Medulla oblongata (tissue), 1 donor: ENCODE measurements at regions not wholly inside any gene's neighbourhood (a gene's known extent, or its start where the extent isn't known, plus 50 kb on each side); places are given as distances from the start of the nearest gene placed in this dataset.

Experiments used
- DNase-seq: peaks from one replicate; pipeline ENCODE4 v3.0.0-alpha.2; 2015; ENCODE audit errors: extremely low spot score

DNA sequence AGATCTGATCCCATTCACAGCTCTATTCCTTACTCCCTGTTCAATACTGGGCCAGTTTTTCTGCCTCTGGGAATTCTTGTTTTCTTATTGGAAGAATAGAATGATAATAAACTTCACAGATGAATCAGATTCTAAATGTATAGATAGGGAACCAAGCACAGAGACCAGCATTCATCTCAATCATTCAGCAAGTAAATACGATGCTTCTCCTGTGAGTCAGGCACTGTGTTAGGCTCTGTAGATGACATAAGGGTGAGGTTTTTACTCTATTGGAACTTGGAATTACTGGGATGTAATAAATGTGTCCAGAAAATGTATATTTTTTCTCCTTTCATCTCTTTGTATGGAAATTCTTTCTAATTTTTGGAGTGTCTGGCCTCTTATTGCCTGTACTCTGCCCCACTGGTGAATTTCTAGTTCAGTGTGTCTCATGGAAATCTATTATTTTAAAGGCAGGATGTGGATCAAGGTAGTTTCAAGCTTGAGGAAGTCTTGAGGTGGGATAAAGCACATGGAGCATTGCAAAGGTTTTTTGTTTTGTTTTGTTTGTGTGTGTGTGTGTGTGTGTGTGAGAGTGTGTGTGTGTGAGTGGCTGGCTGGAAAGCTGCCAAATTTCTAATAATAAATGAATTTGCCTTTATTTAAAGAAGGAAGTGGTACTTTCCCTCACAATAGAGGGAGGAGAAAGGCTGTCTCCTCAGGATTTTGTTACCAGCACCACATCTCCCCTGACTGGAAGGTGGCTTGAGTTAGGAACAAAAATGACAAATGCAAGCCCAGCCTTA is 117.9 kb upstream of the HS3ST1 start:
- no peak for DNase-seq

DNA sequence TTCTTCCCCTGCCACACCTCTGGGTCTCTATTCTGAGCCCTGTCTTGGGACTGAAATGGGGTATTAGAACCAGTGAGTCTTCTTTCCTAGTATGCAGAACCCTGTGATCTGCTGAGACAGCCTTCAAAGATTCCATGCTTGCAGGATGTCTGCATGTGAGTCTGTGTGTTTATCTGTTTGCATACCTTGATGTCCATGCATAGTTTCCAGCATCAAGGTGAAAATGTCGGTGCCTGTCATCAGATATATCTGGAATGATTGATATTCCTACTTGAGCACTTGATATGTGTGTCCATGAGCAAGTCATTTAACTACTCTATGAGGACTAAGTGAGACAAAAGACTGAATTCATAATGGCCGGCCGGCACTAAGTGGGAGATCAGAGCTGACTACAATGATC is 117.0 kb upstream of the HS3ST1 start:
- no peak for DNase-seq

DNA sequence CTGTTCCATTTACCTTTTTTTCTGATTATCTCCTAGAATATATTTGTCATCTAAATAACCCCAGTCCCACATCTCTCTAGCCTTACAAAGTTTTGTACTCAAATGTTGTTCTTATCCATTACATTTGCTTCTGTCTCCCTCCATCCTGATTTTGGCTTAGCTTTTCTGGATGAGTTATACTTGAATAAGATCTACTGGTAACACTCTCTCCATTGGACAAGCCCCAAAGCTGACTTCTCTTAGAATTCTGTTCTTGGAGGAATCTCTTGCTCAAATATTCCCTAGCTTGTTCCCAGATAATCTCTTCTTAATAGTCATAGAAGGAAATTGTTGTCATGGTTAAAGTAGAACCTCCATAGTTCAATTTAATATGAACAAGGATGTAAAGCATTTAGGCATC is 115.5 kb upstream of the HS3ST1 start:
- no peak for DNase-seq

DNA sequence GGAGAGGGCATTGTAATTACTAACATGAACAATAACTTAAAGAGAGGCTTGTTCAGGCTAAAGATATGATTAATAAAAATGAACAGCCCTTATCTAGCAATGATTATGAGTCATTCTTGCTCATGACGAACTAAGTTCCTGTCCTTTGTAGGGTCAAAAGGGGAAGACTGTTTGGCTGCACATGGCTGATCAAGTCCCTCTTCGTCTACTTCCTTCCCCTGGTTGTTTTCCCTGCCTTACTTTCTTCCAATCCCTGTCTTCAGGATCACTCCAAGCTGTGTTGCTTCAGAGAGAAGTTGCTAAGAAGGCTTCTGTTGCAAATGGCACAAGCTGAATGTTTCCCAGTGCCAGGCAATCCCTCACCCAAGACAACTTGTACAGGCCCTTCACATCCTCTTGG is 115.0 kb upstream of the HS3ST1 start:
- DNase-seq = no peak

DNA sequence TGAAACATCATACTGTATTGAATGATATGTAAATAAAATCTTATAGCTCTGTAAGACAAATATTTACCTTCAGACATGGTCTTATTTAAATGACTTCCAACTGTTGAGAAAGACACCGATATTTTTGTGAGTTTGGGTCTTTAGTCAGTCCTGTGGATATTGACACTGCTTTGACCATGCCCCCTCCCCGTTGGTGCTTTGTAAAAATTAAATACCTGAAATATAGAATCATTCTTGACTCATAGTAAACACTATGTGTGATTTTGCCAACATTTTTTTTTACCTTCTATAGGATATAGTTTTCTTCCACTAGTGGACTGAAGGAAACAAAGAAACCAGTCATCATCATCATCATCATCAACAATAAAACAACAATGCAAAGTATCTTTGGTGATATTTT is 114.3 kb upstream of the HS3ST1 start:
- DNase-seq = no peak

DNA sequence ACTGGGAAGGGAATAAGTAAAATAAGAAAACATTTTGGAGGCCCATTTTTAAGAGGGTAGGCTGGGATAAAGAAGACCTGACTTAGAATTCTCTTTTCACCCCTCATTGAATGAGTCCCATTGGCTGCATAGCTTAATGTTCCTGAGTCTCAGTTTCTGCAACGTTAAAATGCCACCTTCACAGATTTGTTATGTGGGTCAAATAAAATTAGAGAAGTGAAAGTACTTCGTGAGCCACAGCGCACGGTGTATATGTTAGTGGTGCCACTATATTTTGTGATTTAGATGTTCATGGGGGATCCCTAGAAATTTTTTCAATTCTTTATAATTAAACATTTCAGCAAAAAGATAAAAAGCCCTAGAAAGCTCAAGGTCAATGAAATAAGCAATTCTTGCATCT is 109.2 kb upstream of the HS3ST1 start:
- no peak for DNase-seq

DNA sequence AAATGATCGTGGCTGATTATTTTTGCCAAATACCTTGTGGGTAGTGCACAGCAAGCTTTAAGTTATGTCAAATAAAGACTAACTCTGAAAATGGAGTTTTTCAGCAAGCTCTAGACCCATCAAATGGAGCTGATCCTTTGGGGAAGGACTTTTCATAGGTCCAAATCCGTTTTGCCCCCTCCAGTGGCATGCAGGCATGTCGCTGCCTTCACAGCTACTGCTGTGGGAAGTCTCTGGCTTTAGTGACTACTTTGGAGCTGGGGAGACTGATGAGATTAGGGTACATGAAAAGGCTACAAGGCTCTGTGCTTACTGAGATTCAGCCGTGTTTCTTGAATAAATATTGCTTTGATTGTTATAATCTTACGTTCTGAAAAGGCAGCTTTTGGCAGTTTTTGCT is 106.6 kb upstream of the HS3ST1 start:
- DNase-seq = no peak

DNA sequence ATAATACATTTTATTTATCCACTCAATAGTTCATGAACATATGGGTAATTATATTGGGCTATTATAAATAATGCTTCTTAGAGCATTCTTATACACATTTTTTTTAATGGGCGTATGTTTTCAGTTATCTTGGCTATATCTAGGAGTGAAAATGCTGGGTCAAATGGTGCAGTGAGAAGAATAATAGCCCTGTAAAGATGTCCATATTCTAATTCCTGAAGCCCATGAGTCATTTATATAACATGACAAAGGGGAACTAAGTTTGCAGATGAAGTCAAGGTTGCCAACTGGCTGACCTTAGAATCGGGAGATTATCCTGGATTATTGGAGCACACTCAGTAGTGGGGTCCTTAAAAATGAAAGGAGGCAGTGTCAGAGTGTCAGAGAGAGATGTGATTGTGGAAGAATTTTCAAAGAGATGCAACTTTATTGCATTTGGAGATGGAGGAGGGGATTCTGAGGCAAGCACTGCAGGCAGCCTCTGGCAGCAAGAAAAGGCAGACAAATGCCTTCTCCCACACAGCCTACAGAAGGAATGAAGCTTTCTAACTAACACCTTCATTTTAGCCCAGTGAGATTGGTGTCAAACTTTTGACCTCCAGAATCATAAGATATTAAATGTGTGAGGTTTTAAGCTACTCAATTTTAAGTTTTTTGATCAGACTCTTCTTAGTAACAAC is 106.1 kb upstream of the HS3ST1 start:
- DNase-seq = no peak

DNA sequence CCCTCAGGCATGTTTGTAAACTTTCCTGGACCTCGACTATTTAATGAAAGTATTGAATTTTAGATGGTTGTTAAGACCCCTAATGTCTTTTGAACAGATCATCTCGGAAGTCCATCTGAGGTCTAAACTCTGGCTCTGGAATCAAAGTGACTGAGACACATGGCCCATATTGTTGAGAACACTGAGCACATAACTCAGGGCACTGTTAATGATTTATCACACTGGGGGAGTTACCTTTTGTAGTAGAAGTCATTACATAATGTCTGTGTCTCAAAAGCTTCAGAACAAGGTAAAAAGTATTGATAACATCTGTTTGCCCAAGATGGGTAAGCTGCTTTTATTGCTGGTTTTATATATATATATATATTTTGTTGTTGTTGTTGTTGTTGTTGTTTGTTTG is 103.4 kb upstream of the HS3ST1 start:
- no peak for DNase-seq

DNA sequence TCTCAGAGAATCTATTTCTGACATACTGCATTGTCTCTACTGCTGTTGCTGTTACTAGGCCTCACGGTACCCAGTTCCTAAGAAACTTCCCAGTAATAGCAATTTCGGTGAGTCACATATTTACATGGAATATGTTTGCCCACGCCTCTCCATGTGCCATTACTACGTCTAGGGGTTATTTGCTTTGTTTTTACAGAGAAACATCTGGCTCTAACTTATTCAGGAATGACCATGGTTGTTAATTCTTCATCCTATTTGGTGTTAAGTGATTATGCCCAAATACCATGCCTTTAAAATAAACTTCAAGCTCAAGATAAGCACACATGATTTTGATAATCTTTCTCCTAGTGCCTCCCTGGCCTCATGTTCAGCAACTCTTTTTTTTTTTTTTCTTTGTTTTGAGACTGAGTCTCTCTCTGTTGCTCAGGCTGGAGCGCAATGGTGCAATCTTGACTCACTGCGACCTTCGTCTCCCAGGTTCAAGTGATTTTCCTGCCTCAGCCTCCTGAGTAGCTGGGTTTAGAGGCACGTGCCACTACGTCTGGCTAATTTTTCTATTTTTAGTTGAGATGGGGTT is 101.0 kb upstream of the HS3ST1 start:
- no peak for DNase-seq

DNA sequence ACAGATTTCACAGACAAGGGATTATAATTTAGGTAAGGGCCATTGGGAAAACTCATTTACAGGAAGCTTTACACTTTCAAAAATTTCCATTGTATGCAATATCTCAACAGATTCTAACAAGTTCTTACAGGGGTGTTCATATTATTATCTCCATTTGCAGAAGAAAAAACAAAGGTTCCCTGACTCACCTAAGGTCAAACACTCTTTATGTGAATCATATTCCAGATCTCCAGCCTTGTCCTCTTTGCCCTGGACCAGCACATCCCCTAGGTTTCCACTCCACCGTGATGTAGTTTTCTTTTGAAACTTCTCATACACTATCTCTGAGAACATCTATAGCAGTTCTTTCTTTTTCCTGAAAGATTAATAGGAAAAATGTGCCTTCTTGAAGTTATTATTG is 96.4 kb upstream of the HS3ST1 start:
- no peak for DNase-seq

DNA sequence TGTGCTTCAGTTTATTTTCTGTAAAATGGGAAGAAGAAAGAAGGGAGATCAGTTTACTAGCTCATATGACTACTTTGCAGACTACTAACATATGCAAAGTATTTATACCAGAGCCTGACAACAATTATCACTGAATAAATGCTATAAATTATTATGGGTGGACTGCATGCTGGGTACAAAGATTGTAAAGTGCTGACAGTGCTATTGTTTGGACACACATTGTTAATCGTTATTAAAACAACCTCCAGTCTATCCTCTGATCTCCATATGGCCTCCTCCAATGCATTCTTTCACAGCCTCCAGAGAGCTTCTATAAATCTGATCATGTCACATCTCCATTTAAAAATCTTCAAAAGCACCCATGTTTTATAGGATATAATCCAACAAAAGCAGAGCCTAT is 90.1 kb upstream of the HS3ST1 start:
- no peak for DNase-seq

DNA sequence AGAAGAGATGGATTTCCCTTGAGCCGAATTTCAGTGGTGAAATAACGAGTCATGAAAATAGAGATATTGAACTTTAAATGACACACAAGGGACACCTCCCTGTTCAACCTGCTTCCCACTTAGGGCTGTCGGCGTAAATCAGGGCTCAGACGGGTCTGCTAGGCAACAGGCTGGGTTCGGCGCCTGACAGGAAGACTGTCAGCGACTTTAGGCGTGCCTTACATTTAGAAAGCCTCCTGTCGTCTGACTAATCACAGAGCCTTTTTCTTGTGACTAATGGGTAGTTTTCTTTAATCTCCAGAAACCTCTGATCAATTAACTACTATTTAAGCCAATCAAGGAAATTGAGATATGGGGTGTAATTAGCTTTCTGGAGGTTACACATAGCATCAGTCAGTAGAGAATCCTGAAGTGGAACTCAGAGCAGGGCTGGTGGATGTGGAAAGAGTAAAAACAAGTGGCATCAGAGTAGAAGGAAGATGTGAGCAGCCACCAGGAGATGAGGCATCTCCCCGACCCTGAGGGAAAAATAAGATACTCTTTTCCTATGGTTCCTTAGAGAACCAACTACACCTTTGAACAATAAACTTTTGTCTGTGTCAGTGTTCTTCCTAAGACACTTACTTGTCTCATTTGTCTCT is 86.2 kb upstream of the HS3ST1 start:
- no peak for DNase-seq

DNA sequence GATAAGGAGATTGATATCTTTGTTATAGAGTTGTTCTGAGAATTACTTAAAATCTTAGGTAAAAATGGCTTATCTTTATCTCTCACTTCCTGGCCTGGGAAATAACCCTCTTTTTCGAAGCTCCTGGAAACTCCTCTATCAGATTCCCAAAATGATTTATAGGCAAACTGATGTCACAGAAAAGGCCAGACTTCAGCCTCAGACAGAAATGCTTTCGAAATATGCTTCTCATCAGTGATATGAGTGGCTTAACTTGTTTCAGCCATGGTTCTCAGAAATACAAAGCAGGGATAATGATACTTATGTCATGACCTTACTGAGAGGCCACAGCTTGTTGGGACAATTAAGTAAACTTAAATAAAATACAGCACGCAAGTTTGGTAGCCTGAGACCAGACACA is 85.3 kb upstream of the HS3ST1 start:
- no peak for DNase-seq

DNA sequence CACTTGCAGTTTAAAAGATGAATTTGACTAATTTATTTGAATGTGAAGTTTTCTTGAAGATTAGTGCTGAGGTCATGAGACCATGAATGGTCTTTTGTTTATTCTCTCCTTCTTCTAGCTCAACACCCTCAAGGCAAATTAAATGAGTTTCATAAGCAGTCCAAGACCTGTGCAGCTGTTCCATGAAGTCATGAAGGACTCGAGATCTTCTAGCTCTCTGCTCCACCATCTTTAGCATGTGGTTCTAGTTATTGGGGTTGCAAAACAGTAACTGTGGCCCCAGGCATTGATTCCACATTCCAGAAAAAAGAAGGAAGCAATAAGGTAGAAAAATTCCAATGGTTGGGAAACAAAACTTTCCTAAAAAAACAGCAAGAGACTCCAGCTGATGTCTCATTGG is 84.2 kb upstream of the HS3ST1 start:
- no peak for DNase-seq

DNA sequence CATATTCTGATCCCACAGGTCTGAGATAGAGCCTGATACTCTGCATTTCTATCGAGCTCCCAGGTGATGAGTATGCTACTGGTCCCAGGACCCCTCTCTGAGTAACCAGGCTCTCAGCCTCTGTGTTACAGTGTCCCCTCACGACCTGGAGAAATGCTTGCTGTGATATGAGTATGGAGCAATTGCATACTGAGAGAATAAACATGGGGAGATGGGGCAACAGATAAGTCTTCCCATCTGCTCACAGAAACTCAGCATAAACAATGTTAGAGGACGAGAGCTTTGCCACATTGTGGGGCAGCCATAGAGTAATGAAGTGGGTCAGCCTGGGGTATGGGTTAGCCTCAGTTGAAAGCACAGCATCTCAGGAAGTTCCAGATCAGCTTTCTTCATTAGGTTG is 82.6 kb upstream of the HS3ST1 start:
- DNase-seq = no peak

DNA sequence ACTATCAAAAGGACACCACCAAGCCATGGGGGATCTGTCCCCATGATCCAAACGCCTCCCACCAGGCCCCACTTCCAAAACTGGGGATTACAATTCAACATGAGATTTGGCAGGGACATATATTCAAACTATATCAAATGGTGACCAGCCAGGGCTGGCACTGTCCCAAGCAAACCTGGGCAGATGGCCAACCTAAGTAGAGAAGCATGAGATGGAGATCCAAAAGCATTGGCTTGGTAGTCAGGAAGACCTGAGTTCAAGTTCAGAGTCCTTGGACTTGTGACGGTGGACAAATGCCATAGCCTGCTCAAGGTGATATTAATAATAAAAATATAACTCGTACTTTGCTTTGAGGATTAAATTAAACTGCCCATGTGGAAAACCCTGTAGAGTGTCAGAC is 79.2 kb upstream of the HS3ST1 start:
- DNase-seq = no peak

DNA sequence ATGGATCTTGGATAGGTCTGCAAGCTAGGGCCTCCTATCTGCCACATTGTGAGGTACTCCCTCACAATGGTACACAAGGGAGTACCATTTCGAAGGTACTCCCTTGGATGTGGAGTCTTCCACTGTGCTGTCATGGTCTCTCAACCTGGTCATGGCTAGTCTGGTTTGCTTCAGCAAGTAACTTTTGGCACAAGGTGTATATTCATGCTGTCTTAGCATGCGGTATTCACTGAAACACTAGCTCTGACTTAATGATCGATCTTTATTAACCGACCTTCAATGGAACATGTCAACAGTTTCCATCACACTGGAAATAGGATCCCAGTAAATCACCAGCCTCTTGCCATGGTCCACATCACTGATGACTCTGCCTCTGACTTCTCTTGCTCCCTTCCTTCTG is 77.5 kb upstream of the HS3ST1 start:
- no peak for DNase-seq

DNA sequence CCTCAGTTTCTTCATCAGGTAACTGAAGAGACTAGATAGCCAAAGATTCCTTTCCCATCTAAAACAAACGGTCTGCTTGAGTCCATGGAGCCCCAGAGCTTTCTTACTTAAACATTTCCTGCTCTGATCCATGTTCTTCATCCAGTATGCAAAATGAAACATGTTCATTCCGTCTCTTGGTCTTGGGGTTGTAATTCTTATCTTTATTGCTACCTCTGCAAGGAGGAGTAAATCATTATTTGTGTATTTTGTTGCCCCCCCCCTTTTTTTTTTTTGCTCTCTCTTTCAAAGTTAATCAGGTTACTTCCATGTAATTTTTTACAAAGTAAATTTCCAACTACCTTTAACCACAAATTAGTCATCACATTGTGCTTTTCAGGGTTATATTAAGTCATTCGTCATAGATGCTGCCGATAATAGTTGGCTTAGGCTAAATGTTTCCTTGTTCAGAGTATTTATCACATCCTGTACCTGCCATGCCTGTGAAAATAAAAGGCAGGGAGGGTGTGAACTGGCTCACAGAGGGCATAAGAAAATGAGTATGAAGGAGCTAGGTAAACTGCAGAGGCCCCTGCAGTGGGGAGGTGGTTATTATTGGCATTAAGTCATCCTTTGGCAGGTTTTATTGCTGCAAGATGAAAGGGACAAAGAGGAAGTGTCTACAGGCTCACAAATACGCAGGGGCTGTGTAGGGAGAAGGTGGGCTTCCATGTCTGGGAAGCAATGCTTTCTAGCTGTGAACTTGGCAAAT is 76.7 kb upstream of the HS3ST1 start:
- no peak for DNase-seq

DNA sequence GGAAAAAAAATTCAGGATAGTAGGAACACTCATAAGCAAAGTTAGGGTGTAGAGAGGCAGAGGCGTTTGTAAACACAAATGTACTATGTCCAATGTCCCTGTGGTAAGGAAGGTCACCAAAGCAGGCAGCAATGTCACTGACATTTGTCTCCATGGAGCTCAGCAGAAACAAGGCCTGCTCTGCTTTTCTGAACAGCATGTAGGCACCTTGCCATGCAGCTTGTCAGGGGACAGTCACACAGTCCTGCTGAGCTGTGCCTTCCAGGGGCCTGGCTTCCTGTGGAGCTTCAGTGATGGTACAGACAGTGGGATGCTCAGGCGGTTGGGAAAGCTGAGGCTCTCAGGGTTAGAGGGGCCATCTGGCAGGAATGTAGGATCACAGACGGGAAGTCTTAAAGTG is 74.5 kb upstream of the HS3ST1 start:
- no peak for DNase-seq

DNA sequence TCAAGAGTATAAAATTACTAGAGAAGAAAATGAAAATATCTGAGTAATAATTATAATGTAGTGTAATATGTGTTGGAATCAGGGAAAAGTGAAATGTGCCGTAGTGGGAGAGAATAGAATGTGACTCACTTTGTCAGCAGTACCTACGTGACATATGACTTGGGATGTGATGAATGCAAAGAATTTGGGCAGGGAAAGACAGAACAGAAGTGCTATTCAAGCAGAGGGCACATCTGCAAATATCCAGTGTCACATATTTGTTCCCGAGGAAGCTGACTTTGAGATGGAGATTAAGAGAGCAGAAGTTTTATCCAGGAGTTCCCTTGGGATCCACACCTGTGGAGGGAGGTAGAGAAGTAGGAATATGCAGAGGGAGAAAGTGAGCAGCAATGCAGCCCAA is 69.3 kb upstream of the HS3ST1 start:
- no peak for DNase-seq

DNA sequence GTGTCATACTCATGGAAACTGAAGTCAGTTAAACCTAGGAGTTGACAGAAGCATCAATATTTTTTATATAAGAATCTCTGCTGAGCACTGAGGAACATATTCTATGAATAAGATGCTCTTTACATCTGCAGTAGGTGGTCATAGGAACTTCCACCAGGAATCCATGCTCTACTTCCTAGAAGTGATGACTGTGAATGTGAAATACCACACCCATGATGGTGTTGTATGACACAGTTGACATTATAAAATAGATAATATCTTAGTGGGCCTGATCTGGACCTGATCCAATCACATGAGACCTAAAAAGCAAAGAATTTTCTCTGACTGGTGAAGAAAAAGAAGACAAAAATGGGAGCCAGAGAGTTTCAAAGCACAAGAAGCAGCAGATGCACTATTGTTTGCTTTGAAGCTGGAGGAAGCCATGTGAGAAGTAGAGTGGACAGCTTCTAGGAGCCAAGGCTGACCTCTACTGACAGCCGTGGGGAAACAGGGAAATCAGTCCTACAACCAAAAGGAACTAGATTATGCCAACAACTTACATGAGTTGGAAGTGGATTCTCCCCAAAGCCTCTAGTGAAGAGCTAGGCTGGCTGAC is 68.6 kb upstream of the HS3ST1 start:
- DNase-seq = no peak
